ENCODE measurements at regions not wholly inside any gene's neighbourhood (a gene's known extent, or its start where the extent isn't known, plus 50 kb on each side); places are given as distances from the start of the nearest gene placed in this dataset.

DNA sequence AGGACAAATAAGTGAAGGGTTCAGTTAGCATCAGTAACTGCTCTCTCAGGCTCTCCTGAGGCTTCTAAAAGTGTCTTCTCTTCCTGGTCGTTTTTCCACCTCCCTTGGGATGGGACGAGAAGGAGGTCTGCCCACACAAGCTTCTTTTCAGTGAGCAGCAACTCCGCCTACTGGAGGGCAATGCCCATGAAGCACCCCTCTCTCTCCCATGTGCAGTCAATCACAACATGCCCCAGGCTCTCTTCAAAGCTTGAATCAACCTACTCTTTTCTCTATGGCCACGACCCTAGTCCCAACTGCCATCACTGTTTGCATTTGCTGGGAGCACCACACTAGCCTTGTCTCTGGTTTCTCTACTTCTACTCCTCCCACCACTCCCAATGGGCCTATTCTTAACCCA is 135.6 kb downstream of the RPS24 start:
- TF ChIP-seq, protein P1, sequence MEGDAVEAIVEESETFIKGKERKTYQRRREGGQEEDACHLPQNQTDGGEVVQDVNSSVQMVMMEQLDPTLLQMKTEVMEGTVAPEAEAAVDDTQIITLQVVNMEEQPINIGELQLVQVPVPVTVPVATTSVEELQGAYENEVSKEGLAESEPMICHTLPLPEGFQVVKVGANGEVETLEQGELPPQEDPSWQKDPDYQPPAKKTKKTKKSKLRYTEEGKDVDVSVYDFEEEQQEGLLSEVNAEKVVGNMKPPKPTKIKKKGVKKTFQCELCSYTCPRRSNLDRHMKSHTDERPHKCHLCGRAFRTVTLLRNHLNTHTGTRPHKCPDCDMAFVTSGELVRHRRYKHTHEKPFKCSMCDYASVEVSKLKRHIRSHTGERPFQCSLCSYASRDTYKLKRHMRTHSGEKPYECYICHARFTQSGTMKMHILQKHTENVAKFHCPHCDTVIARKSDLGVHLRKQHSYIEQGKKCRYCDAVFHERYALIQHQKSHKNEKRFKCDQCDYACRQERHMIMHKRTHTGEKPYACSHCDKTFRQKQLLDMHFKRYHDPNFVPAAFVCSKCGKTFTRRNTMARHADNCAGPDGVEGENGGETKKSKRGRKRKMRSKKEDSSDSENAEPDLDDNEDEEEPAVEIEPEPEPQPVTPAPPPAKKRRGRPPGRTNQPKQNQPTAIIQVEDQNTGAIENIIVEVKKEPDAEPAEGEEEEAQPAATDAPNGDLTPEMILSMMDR (conservative IDR thresholded peaks at IDR 0.05; ENCODE audit: low read depth, low read length): no peak
- no peak for TF ChIP-seq EZH2 (IDR thresholded peaks at IDR 0.05; ENCODE audit: borderline replicate concordance, low read depth, low read length, poor library complexity, severe bottlenecking)
